Suprapubic skin (tissue), 4 donors: ENCODE measurements at regions not wholly inside any gene's neighbourhood (a gene's known extent, or its start where the extent isn't known, plus 50 kb on each side); places are given as distances from the start of the nearest gene placed in this dataset.

Source experiments
- DNase-seq, 2 donors: peaks; one replicate each; pipeline ENCODE4 v3.0.0-alpha.2; 2019; ENCODE audit warnings: low spot score in 2 of 2
- H3K27ac ChIP-seq: fragments of 200-600 bp; sonication (generic); one replicate; pipeline ENCODE4 v1.5.1; 2019
- H3K27me3 ChIP-seq: fragments of 200-600 bp; sonication (generic); one replicate; pipeline ENCODE4 v1.5.1; 2019
- H3K36me3 ChIP-seq: fragments of 200-600 bp; sonication (generic); one replicate; pipeline ENCODE4 v1.5.1; 2019
- H3K4me1 ChIP-seq: fragments of 200-600 bp; sonication (generic); one replicate; pipeline ENCODE4 v1.5.1; 2019
- H3K4me3 ChIP-seq: fragments of 200-600 bp; sonication (generic); one replicate; pipeline ENCODE4 v1.5.1; 2019; ENCODE audit warnings: mild to moderate bottlenecking
- H3K9me3 ChIP-seq: fragments of 200-600 bp; sonication (generic); one replicate; pipeline ENCODE4 v1.5.1; 2019
- EP300 ChIP-seq: sonication (generic); formaldehyde crosslinking; IDR thresholded peaks from one replicate; pipeline ENCODE4 v1.6.1; 2017; ENCODE audit warnings: antibody characterized with exemption
- POLR2A ChIP-seq, 2 donors: fragments of 450-650 bp; IDR thresholded peaks; one replicate each; pipeline ENCODE4 v1.6.1; 2017; ENCODE audit warnings: antibody characterized with exemption in 2 of 2, mild to moderate bottlenecking in 2 of 2, moderate library complexity in 2 of 2
- POLR2AphosphoS5 ChIP-seq, 3 donors: sonication (generic); formaldehyde crosslinking; IDR thresholded peaks; one replicate each; pipeline ENCODE4 v1.6.1; 2017; ENCODE audit warnings: antibody characterized with exemption in 3 of 3
- WGBS: methylation state at CpG from one replicate; pipeline ENCODE4 v1.1.5; 2018; 5-methylcytosine and 5-hydroxymethylcytosine counted together
- TF ChIP-seq, protein P1 (sequence below), 2 donors: fragments of 200-600 bp in 1 of 2; fragments of 450-650 bp in 1 of 2; sonication (generic) in 1 of 2; IDR thresholded peaks; one replicate each; pipeline ENCODE4 v1.5.1; 2016 to 2019; ENCODE audit warnings: antibody characterized with exemption in 2 of 2, mild to moderate bottlenecking in 1 of 2, moderate library complexity in 1 of 2

DNA sequence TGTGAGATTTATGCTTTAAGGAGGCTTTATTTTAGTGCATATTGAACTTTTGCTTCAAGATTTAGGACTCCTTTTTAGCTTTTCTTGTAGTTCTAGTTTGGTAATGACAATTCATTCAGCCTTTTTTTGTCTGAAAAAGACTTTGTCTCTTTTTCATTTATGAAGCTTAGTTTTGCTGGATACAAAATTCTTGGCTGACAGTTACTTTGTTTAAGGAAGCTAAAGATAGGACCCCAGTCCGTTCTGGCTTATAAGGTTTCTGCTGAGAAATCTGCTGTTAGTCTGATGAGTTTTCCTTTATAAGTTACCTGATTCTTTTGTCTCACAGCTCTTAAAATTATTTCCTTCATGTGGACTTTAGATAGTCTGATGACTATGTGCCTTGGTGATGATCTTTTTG, 142.8 kb upstream of the B3GAT2 start:
- H3K4me3 ChIP-seq, result no peak overlapping the region
- WGBS, result 77% methylated on average over 1 of the region's 1 CpG

DNA sequence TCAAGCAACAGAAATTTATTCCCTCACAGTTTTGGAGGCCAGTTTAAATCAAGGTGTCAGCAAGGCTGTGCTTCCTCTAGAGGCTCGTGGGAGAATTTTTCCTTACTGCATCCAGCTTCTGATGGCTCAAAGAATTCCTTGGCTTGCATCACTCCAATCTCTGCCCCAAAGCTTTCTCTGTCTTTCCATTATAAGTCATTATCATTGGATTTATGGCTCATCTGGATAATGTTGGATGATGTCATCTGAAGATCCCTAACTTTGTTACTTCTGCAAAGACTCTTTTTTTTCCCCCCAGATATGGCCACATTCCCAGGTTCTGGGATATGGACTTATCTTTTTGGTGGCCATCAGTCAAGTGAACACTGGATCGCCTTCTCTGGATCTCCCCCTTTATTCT, 146.3 kb upstream of the B3GAT2 start:
- TF ChIP-seq POLR2A (IDR thresholded peaks at IDR 0.05) (no peak), POLR2AphosphoS5 (IDR thresholded peaks at IDR 0.05) (no peak), EP300 (no peak)
- TF ChIP-seq, protein P1, sequence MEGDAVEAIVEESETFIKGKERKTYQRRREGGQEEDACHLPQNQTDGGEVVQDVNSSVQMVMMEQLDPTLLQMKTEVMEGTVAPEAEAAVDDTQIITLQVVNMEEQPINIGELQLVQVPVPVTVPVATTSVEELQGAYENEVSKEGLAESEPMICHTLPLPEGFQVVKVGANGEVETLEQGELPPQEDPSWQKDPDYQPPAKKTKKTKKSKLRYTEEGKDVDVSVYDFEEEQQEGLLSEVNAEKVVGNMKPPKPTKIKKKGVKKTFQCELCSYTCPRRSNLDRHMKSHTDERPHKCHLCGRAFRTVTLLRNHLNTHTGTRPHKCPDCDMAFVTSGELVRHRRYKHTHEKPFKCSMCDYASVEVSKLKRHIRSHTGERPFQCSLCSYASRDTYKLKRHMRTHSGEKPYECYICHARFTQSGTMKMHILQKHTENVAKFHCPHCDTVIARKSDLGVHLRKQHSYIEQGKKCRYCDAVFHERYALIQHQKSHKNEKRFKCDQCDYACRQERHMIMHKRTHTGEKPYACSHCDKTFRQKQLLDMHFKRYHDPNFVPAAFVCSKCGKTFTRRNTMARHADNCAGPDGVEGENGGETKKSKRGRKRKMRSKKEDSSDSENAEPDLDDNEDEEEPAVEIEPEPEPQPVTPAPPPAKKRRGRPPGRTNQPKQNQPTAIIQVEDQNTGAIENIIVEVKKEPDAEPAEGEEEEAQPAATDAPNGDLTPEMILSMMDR (IDR thresholded peaks at IDR 0.05), result no peak
- WGBS, result 70% methylated on average over 2 of the region's 2 CpGs
- Histone ChIP-seq H3K4me1 (peaks cover 6% of the 10 kb centered on the region), H3K27ac (no peak overlapping the region), H3K36me3 (no peaks in the 10 kb centered on the region), H3K9me3 (peaks cover 5% of the 10 kb centered on the region), H3K27me3 (no peaks in the 10 kb centered on the region), H3K4me3 (no peak overlapping the region)
- DNase-seq, result no peak

More for the DNA sequence above, 142.8 kb upstream of the B3GAT2 start:
- H3K27me3 ChIP-seq, result no peaks in the 10 kb centered on the region
- H3K36me3 ChIP-seq, result no peaks in the 10 kb centered on the region
- no peak for DNase-seq
- no peak overlapping the region for H3K27ac ChIP-seq
- TF ChIP-seq POLR2AphosphoS5 (IDR thresholded peaks at IDR 0.05), result no peak
- peaks cover 5% of the 10 kb centered on the region for H3K9me3 ChIP-seq
- H3K4me1 ChIP-seq, result no peaks in the 10 kb centered on the region

DNA sequence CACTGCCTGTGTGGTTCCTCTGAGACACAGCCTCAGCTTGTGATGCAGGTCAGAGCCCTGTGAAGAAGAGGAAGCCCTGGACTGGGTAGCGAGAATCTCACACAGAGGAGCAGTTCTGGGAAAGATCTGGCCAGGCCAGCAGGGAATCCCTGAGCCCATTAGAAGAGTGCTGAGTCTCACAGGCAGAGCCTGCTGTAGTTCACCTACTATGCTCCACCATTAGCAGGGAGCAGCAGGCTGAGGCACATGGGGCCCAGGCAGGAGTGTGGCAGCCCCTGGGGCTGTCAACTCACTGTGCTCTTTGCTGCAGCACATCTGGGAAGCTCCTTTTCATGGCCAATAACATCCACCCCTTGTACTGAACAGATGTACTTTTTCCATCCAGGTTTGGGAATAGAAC, 146.8 kb upstream of the B3GAT2 start:
- peaks cover 5% of the 10 kb centered on the region for H3K9me3 ChIP-seq
- TF ChIP-seq POLR2A (IDR thresholded peaks at IDR 0.05) (no peak), EP300 (no peak), POLR2AphosphoS5 (IDR thresholded peaks at IDR 0.05) (no peak)
- TF ChIP-seq, protein P1 (IDR thresholded peaks at IDR 0.05), result no peak
- 100% methylated on average over 1 of the region's 1 CpG for WGBS
- DNase-seq, result no peak
- no peaks in the 10 kb centered on the region for H3K36me3 ChIP-seq
- no peak overlapping the region for H3K4me3 ChIP-seq
- no peak overlapping the region for H3K27ac ChIP-seq
- H3K27me3 ChIP-seq, result no peaks in the 10 kb centered on the region
- H3K4me1 ChIP-seq, result peaks cover 6% of the 10 kb centered on the region

DNA sequence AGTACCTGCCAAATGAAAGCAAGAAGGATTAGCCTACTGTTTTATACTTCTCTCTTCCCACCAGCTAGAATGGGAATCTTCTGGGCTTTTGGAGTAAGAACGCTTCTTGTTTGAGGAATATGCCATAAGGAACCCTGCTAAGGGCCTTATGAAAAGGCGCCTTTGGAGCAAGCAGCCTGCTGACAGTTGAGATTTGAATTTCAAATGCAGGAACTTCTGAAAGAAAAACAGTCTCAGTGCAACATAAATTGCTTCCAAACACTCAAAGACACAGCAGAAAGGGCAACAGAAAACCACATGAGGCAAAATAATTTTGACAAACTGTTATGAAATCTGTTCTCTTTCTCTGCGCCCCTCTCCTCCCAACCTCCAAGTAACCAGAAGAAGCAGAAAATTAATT, 149.4 kb upstream of the B3GAT2 start:
- H3K27me3 ChIP-seq, result no peaks in the 10 kb centered on the region
- no peak for DNase-seq
- no peak overlapping the region for H3K4me3 ChIP-seq
- TF ChIP-seq POLR2A (IDR thresholded peaks at IDR 0.05), result no peak
- no peak for TF ChIP-seq POLR2AphosphoS5 (IDR thresholded peaks at IDR 0.05)
- TF ChIP-seq, protein P1 (IDR thresholded peaks at IDR 0.05), result no peak
- TF ChIP-seq EP300, result no peak
- H3K27ac ChIP-seq, result no peak overlapping the region
- peaks cover 6% of the 10 kb centered on the region for H3K4me1 ChIP-seq
- no peaks in the 10 kb centered on the region for H3K36me3 ChIP-seq
- 88% methylated on average over 3 of the region's 3 CpGs for WGBS
- H3K9me3 ChIP-seq, result no peaks in the 10 kb centered on the region

DNA sequence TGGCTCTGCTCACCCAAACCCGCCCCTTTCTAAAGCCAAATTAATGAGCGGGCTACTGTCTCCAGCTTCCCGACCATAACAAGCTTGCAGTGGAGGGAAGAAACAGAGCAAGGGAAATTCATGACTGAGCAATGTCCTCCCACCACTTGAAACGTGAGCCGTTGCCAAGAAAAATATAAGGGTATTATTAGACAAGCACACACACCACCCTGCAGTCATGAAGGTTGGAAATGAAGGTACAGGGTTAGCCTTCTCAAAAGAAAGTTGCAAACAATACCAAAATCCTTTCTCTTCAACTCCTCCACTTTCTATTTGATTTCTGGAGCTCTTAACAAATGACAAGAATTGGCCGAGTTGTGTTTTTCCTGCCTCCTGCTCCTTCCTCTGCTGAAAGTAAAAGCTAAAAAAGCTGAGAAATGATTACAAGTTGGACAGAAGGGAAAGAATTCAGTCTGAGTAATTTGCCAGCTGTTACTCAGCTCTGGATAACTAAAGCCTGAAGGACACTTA, 151.1 kb upstream of the B3GAT2 start:
- no peak for DNase-seq
- Histone ChIP-seq H3K27me3 (no peaks in the 10 kb centered on the region), H3K36me3 (no peaks in the 10 kb centered on the region), H3K27ac (no peak overlapping the region), H3K4me1 (peaks cover 6% of the 10 kb centered on the region), H3K4me3 (peak overlapping the region; percentile 25), H3K9me3 (no peaks in the 10 kb centered on the region)
- 6% methylated on average over 6 of the region's 6 CpGs for WGBS
- TF ChIP-seq POLR2AphosphoS5 (IDR thresholded peaks at IDR 0.05) (no peak), EP300 (no peak), POLR2A (IDR thresholded peaks at IDR 0.05) (no peak)
- TF ChIP-seq, protein P1 (IDR thresholded peaks at IDR 0.05), result no peak

DNA sequence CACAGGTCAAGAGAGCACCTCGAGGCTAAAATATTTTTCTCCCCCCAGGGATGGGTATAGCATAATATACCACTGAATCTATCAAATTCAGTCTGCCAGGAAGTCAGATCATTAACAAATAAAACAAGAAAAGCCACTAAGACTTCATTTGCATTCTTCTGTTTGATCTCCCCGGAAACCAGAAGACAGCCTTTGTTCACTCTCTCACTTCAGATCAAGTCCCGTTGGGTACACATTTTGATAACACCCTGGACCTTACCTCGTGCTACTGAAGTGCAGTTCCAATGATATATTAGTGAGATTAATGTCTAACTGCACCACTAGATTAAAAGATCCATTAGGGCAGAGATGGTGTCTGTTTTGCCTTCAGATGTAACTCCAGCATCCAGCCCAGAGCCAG, 157.7 kb upstream of the B3GAT2 start:
- Histone ChIP-seq H3K4me1 (no peaks in the 10 kb centered on the region), H3K27me3 (no peaks in the 10 kb centered on the region), H3K9me3 (no peaks in the 10 kb centered on the region), H3K36me3 (no peaks in the 10 kb centered on the region), H3K27ac (no peak overlapping the region), H3K4me3 (no peak overlapping the region)
- WGBS, result 21% methylated on average over 4 of the region's 4 CpGs
- TF ChIP-seq, protein P1 (IDR thresholded peaks at IDR 0.05), result no peak
- TF ChIP-seq EP300, result no peak
- no peak for TF ChIP-seq POLR2AphosphoS5 (IDR thresholded peaks at IDR 0.05)
- no peak for TF ChIP-seq POLR2A (IDR thresholded peaks at IDR 0.05)
- no peak for DNase-seq
